Ishikawa (cell line): ENCODE measurements at regions not wholly inside any gene's neighbourhood (a gene's known extent, or its start where the extent isn't known, plus 50 kb on each side); places are given as distances from the start of the nearest gene placed in this dataset.

Experiments used
- EGR1 ChIP-seq: IDR thresholded peaks from 2 replicates; pipeline ENCODE4 v1.6.1; 2012
- EP300 ChIP-seq: IDR thresholded peaks from 2 replicates; pipeline ENCODE4 v1.6.1; 2012; ENCODE audit warnings: borderline replicate concordance
- FOXM1 ChIP-seq: IDR thresholded peaks from 2 replicates; pipeline ENCODE4 v1.6.1; 2012; ENCODE audit warnings: low read depth, borderline replicate concordance
- MAX ChIP-seq: IDR thresholded peaks from 2 replicates; pipeline ENCODE4 v1.6.1; 2012
- RAD21 ChIP-seq: IDR thresholded peaks from 2 replicates; pipeline ENCODE4 v1.6.1; 2012; ENCODE audit warnings: low read depth
- TCF12 ChIP-seq: IDR thresholded peaks from 2 replicates; pipeline ENCODE4 v1.6.1; 2012; ENCODE audit warnings: low read depth
- USF1 ChIP-seq: IDR thresholded peaks from 2 replicates; pipeline ENCODE4 v1.6.1; 2012
- YY1 ChIP-seq: IDR thresholded peaks from 2 replicates; pipeline ENCODE4 v1.6.1; 2012; ENCODE audit warnings: low read depth

- TF ChIP-seq EGR1 (no peak), EP300 (no peak), YY1 (no peak), MAX (no peak), RAD21 (no peak), FOXM1 (no peak), USF1 (no peak), TCF12 (no peak)
Observed at GRCh38 chr6:87784690-87785089, 82.7 kb upstream of the AKIRIN2 start.
